ENCODE measurements at regions not wholly inside any gene's neighbourhood (a gene's known extent, or its start where the extent isn't known, plus 50 kb on each side); places are given as distances from the start of the nearest gene placed in this dataset.

DNA sequence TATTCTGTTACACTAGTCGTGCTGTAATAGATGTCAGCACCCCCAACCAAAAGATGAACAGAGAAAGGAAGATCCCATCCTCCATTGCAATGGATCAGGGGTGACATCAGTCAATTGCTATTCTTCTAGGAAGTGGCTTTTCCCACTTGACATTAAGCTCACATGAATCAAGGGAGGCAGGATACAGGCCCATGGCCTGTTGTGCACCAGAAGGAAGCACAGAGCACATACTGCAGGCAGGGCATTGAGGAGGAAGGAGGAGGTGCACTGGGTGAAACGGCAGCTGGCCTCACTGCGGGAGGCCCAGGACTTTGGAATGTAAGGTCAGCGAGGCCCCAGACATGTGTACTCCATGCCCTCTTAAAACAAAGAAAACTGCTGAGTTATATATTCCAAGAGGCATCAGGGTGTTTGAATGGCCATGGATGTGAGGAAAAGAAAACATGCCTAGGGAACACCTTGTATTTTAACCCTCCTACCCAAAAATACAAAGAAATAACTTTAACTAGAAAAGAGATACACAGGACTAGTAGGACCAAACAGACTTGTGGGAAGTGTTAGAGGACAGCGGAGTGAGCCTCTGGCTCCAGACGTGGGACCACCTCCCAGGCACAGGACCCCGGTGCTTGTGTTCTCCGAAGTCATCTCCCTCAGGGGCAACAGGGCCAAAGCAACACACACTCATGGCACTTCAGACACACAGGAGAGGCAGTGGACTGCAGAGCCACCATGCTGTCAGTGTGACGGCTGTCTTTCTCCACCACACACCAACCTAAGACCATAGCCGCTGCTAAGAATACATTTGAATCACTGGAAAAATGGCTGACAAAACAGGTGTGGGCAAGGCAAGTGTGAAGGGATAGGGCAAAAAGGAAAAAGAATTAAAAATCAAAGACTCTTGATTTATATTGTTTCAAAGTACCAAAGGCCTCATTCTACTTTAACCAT is 51.4 kb upstream of the RIOK3 start (continued):
- TF ChIP-seq, protein P1, sequence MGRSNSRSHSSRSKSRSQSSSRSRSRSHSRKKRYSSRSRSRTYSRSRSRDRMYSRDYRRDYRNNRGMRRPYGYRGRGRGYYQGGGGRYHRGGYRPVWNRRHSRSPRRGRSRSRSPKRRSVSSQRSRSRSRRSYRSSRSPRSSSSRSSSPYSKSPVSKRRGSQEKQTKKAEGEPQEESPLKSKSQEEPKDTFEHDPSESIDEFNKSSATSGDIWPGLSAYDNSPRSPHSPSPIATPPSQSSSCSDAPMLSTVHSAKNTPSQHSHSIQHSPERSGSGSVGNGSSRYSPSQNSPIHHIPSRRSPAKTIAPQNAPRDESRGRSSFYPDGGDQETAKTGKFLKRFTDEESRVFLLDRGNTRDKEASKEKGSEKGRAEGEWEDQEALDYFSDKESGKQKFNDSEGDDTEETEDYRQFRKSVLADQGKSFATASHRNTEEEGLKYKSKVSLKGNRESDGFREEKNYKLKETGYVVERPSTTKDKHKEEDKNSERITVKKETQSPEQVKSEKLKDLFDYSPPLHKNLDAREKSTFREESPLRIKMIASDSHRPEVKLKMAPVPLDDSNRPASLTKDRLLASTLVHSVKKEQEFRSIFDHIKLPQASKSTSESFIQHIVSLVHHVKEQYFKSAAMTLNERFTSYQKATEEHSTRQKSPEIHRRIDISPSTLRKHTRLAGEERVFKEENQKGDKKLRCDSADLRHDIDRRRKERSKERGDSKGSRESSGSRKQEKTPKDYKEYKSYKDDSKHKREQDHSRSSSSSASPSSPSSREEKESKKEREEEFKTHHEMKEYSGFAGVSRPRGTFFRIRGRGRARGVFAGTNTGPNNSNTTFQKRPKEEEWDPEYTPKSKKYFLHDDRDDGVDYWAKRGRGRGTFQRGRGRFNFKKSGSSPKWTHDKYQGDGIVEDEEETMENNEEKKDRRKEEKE (IDR thresholded peaks at IDR 0.05) = no peak
- TF ChIP-seq REL (CRISPR knock-in tag; conservative IDR thresholded peaks at IDR 0.05) (no peak), ZNF672 (CRISPR knock-in tag; IDR thresholded peaks at IDR 0.05) (no peak), ZNF205 (CRISPR knock-in tag; IDR thresholded peaks at IDR 0.05) (peak; percentile 46; the same call in 1 of the 2 replicates), WIZ (CRISPR knock-in tag; IDR thresholded peaks at IDR 0.05) (no peak), MTF1 (CRISPR knock-in tag; IDR thresholded peaks at IDR 0.05) (no peak), MEIS2 (CRISPR knock-in tag; IDR thresholded peaks at IDR 0.05) (peak; percentile 69; the same call in 1 of the 2 replicates), KDM1A (CRISPR knock-in tag; IDR thresholded peaks at IDR 0.05) (0 out of 2 replicates have a peak, but pooled peaks have one; percentile 52), ZNF343 (CRISPR knock-in tag; IDR thresholded peaks at IDR 0.05) (no peak), KAT8 (CRISPR knock-in tag; IDR thresholded peaks at IDR 0.05) (0 out of 2 replicates have a peak, but pooled peaks have one; percentile 50), GTF2F1 (IDR thresholded peaks at IDR 0.05; ENCODE audit: low read length) (no peak), EEA1 (CRISPR knock-in tag; IDR thresholded peaks at IDR 0.05; ENCODE audit: borderline replicate concordance) (no peak), ZNF780A (CRISPR knock-in tag; IDR thresholded peaks at IDR 0.05) (no peak)
- TF ChIP-seq, protein P2, sequence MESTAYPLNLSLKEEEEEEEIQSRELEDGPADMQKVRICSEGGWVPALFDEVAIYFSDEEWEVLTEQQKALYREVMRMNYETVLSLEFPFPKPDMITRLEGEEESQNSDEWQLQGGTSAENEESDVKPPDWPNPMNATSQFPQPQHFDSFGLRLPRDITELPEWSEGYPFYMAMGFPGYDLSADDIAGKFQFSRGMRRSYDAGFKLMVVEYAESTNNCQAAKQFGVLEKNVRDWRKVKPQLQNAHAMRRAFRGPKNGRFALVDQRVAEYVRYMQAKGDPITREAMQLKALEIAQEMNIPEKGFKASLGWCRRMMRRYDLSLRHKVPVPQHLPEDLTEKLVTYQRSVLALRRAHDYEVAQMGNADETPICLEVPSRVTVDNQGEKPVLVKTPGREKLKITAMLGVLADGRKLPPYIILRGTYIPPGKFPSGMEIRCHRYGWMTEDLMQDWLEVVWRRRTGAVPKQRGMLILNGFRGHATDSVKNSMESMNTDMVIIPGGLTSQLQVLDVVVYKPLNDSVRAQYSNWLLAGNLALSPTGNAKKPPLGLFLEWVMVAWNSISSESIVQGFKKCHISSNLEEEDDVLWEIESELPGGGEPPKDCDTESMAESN (CRISPR knock-in tag; conservative IDR thresholded peaks at IDR 0.05) = 0 out of 2 replicates have a peak, but pooled peaks have one; percentile 52
- TF ChIP-seq, protein P3, sequence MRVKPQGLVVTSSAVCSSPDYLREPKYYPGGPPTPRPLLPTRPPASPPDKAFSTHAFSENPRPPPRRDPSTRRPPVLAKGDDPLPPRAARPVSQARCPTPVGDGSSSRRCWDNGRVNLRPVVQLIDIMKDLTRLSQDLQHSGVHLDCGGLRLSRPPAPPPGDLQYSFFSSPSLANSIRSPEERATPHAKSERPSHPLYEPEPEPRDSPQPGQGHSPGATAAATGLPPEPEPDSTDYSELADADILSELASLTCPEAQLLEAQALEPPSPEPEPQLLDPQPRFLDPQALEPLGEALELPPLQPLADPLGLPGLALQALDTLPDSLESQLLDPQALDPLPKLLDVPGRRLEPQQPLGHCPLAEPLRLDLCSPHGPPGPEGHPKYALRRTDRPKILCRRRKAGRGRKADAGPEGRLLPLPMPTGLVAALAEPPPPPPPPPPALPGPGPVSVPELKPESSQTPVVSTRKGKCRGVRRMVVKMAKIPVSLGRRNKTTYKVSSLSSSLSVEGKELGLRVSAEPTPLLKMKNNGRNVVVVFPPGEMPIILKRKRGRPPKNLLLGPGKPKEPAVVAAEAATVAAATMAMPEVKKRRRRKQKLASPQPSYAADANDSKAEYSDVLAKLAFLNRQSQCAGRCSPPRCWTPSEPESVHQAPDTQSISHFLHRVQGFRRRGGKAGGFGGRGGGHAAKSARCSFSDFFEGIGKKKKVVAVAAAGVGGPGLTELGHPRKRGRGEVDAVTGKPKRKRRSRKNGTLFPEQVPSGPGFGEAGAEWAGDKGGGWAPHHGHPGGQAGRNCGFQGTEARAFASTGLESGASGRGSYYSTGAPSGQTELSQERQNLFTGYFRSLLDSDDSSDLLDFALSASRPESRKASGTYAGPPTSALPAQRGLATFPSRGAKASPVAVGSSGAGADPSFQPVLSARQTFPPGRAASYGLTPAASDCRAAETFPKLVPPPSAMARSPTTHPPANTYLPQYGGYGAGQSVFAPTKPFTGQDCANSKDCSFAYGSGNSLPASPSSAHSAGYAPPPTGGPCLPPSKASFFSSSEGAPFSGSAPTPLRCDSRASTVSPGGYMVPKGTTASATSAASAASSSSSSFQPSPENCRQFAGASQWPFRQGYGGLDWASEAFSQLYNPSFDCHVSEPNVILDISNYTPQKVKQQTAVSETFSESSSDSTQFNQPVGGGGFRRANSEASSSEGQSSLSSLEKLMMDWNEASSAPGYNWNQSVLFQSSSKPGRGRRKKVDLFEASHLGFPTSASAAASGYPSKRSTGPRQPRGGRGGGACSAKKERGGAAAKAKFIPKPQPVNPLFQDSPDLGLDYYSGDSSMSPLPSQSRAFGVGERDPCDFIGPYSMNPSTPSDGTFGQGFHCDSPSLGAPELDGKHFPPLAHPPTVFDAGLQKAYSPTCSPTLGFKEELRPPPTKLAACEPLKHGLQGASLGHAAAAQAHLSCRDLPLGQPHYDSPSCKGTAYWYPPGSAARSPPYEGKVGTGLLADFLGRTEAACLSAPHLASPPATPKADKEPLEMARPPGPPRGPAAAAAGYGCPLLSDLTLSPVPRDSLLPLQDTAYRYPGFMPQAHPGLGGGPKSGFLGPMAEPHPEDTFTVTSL (CRISPR knock-in tag; IDR thresholded peaks at IDR 0.05; ENCODE audit: borderline replicate concordance) = peak; percentile 89; the same call in 1 of the 2 replicates
- TF ChIP-seq, protein P4, sequence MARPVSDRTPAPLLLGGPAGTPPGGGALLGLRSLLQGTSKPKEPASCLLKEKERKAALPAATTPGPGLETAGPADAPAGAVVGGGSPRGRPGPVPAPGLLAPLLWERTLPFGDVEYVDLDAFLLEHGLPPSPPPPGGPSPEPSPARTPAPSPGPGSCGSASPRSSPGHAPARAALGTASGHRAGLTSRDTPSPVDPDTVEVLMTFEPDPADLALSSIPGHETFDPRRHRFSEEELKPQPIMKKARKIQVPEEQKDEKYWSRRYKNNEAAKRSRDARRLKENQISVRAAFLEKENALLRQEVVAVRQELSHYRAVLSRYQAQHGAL (CRISPR knock-in tag; IDR thresholded peaks at IDR 0.05; ENCODE audit: not compliant biosample characterization) = no peak
- TF ChIP-seq, protein P5, sequence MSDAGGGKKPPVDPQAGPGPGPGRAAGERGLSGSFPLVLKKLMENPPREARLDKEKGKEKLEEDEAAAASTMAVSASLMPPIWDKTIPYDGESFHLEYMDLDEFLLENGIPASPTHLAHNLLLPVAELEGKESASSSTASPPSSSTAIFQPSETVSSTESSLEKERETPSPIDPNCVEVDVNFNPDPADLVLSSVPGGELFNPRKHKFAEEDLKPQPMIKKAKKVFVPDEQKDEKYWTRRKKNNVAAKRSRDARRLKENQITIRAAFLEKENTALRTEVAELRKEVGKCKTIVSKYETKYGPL (CRISPR knock-in tag; IDR thresholded peaks at IDR 0.05) = no peak
